LNCAP (cell line): ENCODE measurements at regions not wholly inside any gene's neighbourhood (a gene's known extent, or its start where the extent isn't known, plus 50 kb on each side); places are given as distances from the start of the nearest gene placed in this dataset.

Source experiments
- CTCF ChIP-seq: fragments of 450-650 bp; IDR thresholded peaks from 2 replicates; pipeline ENCODE4 v1.5.1; 2017; ENCODE audit warnings: mild to moderate bottlenecking

GRCh38 chr7:123348690-123349089 lies 148.9 kb upstream of the SLC13A1 start:
- no peak for TF ChIP-seq CTCF

GRCh38 chr7:123346766-123347165 lies 147.0 kb upstream of the SLC13A1 start:
- no peak for TF ChIP-seq CTCF

- TF ChIP-seq CTCF, result no peak
Observed at GRCh38 chr7:123343611-123344010, 143.8 kb upstream of the SLC13A1 start.

- no peak for TF ChIP-seq CTCF
Observed at GRCh38 chr7:123341102-123341501, 141.3 kb upstream of the SLC13A1 start.

GRCh38 chr7:123338688-123339087 lies 138.9 kb upstream of the SLC13A1 start:
- TF ChIP-seq CTCF, result no peak

- TF ChIP-seq CTCF, result no peak
Observed at GRCh38 chr7:123329988-123330643, 130.3 kb upstream of the SLC13A1 start.

GRCh38 chr7:123327661-123328060 lies 127.9 kb upstream of the SLC13A1 start:
- TF ChIP-seq CTCF, result no peak

GRCh38 chr7:123324283-123324682 lies 124.5 kb upstream of the SLC13A1 start:
- TF ChIP-seq CTCF, result no peak
